IPS-18a (cell line): ENCODE measurements at regions not wholly inside any gene's neighbourhood (a gene's known extent, or its start where the extent isn't known, plus 50 kb on each side); places are given as distances from the start of the nearest gene placed in this dataset.
"Not testable (repeated sequence)": the region's sequence is repeated elsewhere in the genome, so short reads cannot be mapped to it uniquely, and the experiment has no call there.

ENCODE experiments used
- H3K27ac ChIP-seq: one replicate; pipeline ENCODE4 v1.5.1; 2013; ENCODE audit warnings: low read length
- H3K27me3 ChIP-seq: one replicate; pipeline ENCODE4 v1.6.1; 2013; ENCODE audit warnings: mild to moderate bottlenecking, low read length; ENCODE audit not compliant: control insufficient read depth, insufficient read depth
- H3K36me3 ChIP-seq: one replicate; pipeline ENCODE4 v1.6.1; 2013; ENCODE audit warnings: low read depth, low read length; ENCODE audit not compliant: control insufficient read depth
- H3K4me1 ChIP-seq: one replicate; pipeline ENCODE4 v1.6.1; 2013; ENCODE audit warnings: low read depth, low read length; ENCODE audit not compliant: control insufficient read depth
- H3K4me3 ChIP-seq: one replicate; pipeline ENCODE4 v1.5.1; 2013; ENCODE audit warnings: low read length
- H3K9ac ChIP-seq: one replicate; pipeline ENCODE4 v1.6.1; 2013; ENCODE audit warnings: mild to moderate bottlenecking, low read length, moderate library complexity
- H3K9me3 ChIP-seq: one replicate; pipeline ENCODE4 v1.6.1; 2013; ENCODE audit warnings: low read depth, low read length; ENCODE audit not compliant: control insufficient read depth

DNA sequence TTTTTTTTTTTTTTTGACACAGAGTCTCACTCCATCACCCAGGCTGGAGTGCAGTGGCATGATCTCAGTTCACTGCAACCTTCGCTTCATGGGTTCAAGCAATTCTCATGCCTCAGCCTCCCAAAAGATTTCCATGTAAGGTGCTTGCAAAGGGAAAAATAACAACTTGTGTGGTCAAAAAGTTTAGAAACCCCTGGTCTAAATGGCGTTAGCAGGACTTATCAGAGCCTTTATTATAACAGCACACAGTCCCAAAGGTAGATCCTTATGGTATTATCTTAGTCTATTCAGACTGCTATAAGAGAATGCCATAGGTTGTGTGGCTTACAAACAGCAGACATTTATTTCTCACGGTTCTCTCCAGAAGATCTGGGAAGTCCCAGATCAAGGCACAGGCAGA lies 135.0 kb downstream of the NPIPA8 start:
- H3K27me3 ChIP-seq, H3K4me3 ChIP-seq, H3K36me3 ChIP-seq, H3K9ac ChIP-seq, H3K4me1 ChIP-seq, H3K9me3 ChIP-seq, H3K27ac ChIP-seq: not testable (repeated sequence)

DNA sequence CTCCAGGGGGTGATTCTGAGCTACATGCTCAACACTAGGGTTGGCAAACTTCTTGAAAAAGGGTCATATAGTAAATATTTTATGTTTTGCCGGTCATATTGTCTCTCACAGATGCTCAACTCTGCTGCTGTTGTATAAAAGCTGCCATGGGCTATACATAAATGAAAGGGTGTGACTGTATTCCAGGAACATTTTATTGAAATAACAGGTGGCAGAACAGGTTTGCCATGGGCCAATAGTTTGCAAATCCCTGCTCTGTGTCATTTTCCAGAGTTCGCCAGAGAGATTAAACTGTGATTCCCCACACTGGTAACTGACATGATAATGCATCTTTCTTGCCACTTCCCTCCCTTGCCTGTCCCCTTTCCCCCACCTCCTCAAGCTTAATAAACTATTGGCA lies 144.1 kb downstream of the NPIPA8 start:
- H3K4me1 ChIP-seq, H3K9me3 ChIP-seq, H3K27me3 ChIP-seq, H3K27ac ChIP-seq, H3K4me3 ChIP-seq, H3K36me3 ChIP-seq, H3K9ac ChIP-seq: not testable (repeated sequence)

DNA sequence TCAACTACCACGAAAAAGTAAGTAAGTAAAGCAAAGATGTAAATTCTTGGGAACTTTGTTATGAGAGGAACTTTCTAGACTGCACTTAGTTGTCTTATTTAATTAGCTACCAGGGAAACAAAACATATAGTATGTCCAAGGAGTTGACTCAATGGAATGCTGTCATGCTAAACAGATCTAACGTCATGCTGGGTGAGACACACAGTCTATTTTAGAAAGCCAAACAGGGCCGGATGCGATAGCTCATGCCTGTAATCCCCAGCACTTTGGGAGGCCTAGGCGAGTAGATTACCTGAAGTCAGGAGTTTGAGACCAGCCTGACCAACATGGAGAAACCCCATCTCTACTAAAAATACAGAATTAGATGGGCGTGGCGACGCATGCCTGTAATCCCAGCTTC lies 146.4 kb downstream of the NPIPA8 start:
- not testable (repeated sequence) for H3K27ac ChIP-seq, H3K4me1 ChIP-seq, H3K36me3 ChIP-seq, H3K9me3 ChIP-seq, H3K27me3 ChIP-seq, H3K9ac ChIP-seq, H3K4me3 ChIP-seq

DNA sequence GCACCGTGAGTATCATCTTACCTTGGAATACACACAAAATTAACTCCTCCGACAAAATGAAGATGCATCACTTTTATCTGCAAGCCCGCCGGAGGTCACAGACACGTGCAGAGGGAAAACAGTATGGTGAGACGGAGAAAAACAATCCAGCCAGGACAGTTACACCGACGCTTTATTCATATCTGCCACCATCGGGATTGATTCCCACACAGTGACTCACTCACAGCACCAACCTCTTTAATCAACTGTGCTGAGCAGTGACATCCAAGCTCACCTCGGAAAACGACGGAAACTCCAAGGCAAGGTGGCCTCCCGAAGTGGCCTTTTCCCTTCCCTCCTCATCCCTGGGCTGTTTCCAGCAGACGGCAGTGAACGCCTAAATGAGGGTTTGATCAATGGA lies 151.8 kb downstream of the NPIPA8 start:
- H3K4me1 ChIP-seq, H3K27me3 ChIP-seq, H3K9me3 ChIP-seq, H3K4me3 ChIP-seq, H3K9ac ChIP-seq, H3K27ac ChIP-seq, H3K36me3 ChIP-seq: not testable (repeated sequence)

DNA sequence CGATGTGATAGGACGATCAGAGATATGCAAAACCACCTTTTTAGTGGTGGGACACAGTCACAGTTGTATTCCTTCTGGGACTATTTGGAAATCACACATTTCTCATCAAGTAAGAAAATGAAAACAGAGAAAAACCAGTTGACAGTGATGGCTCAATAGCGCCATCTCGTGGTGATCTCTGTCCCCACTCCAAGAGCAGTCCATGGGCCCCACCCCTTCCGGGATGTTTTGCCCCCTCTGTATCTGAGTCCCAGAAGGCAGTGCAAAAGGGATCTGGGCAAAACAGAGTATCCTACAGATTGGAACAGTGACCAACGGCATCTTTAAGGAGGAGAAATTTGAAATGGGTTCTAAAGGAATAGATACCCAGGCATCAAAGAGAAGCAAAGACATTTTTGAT lies 155.5 kb downstream of the NPIPA8 start:
- H3K27me3 ChIP-seq, H3K4me1 ChIP-seq, H3K27ac ChIP-seq, H3K4me3 ChIP-seq, H3K36me3 ChIP-seq, H3K9me3 ChIP-seq, H3K9ac ChIP-seq: not testable (repeated sequence)

DNA sequence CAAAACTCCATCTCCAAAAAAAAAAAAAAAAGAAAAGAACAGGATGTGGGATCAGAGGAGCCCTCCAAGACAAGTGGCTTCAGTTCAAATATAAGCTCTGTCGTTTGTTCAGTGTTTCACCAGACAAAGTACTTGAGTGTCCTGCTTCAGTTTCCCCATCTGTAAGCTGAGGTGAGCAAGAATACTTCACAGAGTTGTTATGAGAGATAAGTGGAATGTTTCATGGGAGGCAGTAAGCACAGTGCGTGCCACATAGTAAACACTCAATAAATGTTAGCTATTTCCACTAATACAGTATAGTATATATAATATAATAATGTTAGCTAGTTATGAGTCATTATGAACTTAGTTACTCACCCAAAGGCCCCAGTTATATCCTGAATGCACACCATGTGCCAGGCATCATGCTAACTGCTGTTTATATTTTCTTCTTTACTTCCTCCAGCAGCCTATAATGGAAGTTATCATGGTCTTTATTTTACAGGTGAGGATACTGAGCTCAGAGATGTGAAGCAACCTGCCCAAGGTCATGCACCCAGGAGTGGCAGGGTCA lies 162.5 kb downstream of the NPIPA8 start:
- not testable (repeated sequence) for H3K9me3 ChIP-seq, H3K36me3 ChIP-seq, H3K9ac ChIP-seq, H3K27me3 ChIP-seq, H3K27ac ChIP-seq, H3K4me3 ChIP-seq, H3K4me1 ChIP-seq

DNA sequence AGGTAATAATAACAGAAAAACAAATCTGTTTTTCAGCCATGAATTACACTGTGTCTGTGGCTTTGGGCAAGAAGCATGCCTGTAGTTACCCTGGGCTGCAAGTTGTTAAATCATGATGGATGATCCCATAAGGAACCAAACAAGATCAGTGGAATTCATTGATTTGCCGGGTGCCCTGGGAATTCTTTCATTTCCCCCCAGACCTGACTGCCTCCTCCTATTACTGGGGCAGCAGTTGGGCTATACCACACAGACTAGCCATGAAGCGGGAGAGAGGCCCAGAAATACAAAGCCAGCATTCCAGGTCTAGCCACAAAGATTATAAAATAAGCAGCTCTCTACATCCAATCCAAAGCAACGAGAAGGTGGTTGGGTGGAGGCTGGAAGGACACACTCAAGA lies 174.2 kb downstream of the NPIPA8 start:
- H3K4me3 ChIP-seq, H3K36me3 ChIP-seq, H3K9me3 ChIP-seq, H3K4me1 ChIP-seq, H3K27ac ChIP-seq, H3K9ac ChIP-seq, H3K27me3 ChIP-seq: not testable (repeated sequence)

DNA sequence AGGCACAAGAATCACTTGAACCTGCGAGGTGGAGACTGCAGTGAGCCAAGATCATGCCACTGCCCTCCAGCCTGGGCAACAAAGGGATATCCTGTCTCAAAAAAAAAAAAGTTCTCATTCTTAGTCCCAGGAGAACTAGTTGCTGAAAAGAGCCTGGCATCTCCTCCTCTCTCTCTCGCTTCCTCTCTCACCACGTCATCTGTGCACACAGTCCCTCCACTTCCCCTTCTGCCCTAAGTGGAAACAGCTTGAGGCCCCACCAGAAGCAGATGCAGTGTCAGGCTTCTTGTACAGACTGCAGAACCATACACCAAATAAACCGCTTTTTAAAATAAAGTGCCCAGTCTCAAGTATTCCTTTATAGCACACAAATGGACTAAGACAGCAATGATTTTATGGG lies 175.3 kb downstream of the NPIPA8 start:
- not testable (repeated sequence) for H3K27me3 ChIP-seq, H3K27ac ChIP-seq, H3K36me3 ChIP-seq, H3K4me1 ChIP-seq, H3K9ac ChIP-seq, H3K4me3 ChIP-seq, H3K9me3 ChIP-seq

DNA sequence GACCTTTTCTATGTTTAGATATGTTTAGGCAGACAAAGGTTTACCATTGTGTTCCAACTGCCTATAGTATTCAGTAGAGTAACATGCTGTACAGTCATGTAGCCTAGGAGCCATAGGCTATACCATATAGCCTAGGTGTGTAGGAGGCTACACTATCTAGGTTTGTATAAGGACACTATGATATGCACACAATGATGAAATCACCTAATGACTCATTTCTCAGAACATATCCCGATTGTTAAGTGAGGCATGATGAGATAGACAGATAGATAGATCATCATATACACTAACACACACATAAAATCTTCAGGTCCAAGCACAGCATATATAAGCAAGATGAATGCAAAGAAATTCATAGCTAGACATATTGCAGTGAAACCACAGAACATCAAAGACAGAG lies 177.4 kb downstream of the NPIPA8 start:
- H3K4me3 ChIP-seq, H3K9ac ChIP-seq, H3K4me1 ChIP-seq, H3K36me3 ChIP-seq, H3K27me3 ChIP-seq, H3K27ac ChIP-seq, H3K9me3 ChIP-seq: not testable (repeated sequence)

DNA sequence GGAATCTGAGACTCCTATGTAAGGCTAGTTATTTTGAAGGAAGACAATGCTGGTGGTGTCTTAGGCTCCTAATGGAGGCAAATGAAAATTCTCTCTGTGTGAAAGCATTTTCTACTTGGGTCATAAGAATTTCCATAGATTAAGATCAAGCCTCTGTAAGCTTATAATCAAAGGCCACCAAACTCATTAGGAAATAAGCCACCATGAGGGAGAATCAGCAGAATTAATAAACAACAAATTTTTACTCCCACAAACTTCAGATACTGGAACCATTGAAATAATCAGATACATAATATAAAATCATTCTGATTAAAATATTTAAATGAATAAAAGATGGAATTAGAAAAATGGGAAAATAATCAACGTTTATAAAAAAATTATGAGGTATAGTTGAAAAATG lies 178.7 kb downstream of the NPIPA8 start:
- H3K36me3 ChIP-seq, H3K4me1 ChIP-seq, H3K27ac ChIP-seq, H3K9ac ChIP-seq, H3K4me3 ChIP-seq, H3K27me3 ChIP-seq, H3K9me3 ChIP-seq: not testable (repeated sequence)

DNA sequence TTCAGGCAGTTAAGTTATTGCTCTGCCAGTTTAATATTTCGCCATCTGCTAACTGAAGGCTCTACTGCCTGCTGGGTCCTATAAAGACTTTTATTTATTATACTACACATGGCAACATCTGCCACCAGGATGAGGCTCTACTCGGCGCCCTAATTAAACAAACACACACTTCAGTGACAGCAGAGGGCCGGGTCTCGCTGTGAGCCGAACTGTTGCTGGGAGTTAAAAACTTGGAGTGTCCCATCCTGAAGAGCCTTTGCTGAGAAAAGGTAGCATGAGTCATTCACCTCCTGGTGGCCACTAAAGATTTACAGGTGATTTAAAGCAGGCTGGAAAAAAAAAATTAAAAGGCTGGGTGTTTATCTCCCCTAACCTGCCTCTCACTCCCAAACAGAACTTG lies 183.7 kb downstream of the NPIPA8 start:
- H3K27ac ChIP-seq, H3K9ac ChIP-seq, H3K4me3 ChIP-seq, H3K4me1 ChIP-seq, H3K9me3 ChIP-seq, H3K36me3 ChIP-seq, H3K27me3 ChIP-seq: not testable (repeated sequence)

DNA sequence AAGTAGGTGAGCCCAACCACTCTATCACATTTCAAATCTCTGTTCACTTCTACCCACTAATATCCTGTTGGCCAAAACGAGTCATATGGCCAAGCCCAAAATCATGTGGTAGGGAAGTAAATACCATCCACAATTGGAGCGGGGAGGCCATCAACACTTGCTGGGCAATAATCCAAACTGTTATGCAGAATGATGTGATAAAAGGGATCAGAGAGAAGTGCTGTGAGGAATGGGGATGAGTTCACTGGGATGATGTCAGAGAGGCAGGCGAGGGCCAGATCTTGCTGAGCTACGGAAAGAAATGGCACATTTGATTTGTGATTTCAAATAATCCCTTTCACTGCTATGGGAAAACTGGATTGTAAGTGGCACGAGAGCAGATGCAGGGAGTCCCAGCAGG lies 188.4 kb downstream of the NPIPA8 start:
- not testable (repeated sequence) for H3K27ac ChIP-seq, H3K4me1 ChIP-seq, H3K36me3 ChIP-seq, H3K27me3 ChIP-seq, H3K4me3 ChIP-seq, H3K9ac ChIP-seq, H3K9me3 ChIP-seq

DNA sequence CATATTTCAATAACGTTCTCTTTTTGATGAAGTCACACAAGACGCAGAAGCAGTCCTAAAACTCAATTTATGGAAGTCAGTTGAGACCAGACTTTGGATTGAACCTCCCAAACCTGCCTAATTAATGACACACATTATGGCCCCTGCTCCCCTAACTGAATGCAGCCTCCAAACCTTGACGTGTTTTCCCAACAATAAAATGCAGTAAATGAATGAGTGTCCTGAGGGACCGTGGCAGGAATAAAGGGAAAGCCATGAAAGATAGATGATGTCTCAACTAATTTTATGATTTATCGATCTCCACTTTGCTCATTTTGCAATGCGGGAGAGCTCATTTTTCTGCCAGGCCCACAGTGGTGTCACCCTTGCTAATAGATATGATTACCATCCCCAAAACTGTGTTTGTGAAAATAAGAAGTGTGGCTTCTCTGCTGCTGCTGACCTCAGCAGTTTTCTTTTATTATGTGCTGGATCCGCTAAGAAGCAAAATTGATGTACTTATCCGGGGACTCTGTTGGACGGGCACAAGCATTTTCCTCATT lies 189.9 kb downstream of the NPIPA8 start:
- H3K27me3 ChIP-seq, H3K9me3 ChIP-seq, H3K4me1 ChIP-seq, H3K36me3 ChIP-seq, H3K9ac ChIP-seq, H3K4me3 ChIP-seq, H3K27ac ChIP-seq: not testable (repeated sequence)
